Testis (tissue), 2 donors: ENCODE measurements at regions not wholly inside any gene's neighbourhood (a gene's known extent, or its start where the extent isn't known, plus 50 kb on each side); places are given as distances from the start of the nearest gene placed in this dataset.
"Not testable (repeated sequence)": the region's sequence is repeated elsewhere in the genome, so short reads cannot be mapped to it uniquely, and the experiment has no call there.

Source experiments
- POLR2A ChIP-seq: fragments of 450-650 bp; IDR thresholded peaks from one replicate; pipeline ENCODE4 v1.6.1; 2017; ENCODE audit warnings: antibody characterized with exemption, mild to moderate bottlenecking, moderate library complexity
- TF ChIP-seq, protein P1 (sequence below), 3 experiments: fragments of 450-650 bp in 2 of 3; fragments of 200-600 bp in 1 of 3; sonication (generic) in 1 of 3; IDR thresholded peaks; one replicate each; pipeline ENCODE4 v1.5.1; 2016 to 2019; ENCODE audit warnings: antibody characterized with exemption in 3 of 3, mild to moderate bottlenecking in 2 of 3, moderate library complexity in 1 of 3

- TF ChIP-seq, protein P1, sequence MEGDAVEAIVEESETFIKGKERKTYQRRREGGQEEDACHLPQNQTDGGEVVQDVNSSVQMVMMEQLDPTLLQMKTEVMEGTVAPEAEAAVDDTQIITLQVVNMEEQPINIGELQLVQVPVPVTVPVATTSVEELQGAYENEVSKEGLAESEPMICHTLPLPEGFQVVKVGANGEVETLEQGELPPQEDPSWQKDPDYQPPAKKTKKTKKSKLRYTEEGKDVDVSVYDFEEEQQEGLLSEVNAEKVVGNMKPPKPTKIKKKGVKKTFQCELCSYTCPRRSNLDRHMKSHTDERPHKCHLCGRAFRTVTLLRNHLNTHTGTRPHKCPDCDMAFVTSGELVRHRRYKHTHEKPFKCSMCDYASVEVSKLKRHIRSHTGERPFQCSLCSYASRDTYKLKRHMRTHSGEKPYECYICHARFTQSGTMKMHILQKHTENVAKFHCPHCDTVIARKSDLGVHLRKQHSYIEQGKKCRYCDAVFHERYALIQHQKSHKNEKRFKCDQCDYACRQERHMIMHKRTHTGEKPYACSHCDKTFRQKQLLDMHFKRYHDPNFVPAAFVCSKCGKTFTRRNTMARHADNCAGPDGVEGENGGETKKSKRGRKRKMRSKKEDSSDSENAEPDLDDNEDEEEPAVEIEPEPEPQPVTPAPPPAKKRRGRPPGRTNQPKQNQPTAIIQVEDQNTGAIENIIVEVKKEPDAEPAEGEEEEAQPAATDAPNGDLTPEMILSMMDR (IDR thresholded peaks at IDR 0.05): not testable (repeated sequence)
- not testable (repeated sequence) for TF ChIP-seq POLR2A
Measured at GRCh38 chr4:57173136-57173535, 63.0 kb upstream of the IGFBP7 start.
